ENCODE measurements at regions not wholly inside any gene's neighbourhood (a gene's known extent, or its start where the extent isn't known, plus 50 kb on each side); places are given as distances from the start of the nearest gene placed in this dataset.

GRCh38 chr2:120510751-120511395, 164.9 kb downstream of the INHBB start:
- no peak for TF ChIP-seq CTCF (IDR thresholded peaks at IDR 0.05; ENCODE audit: poor library complexity)
- TF ChIP-seq EZH2 (IDR thresholded peaks at IDR 0.05; ENCODE audit: borderline replicate concordance), result no peak

Measured in hepatocyte (in vitro differentiated cells).